ENCODE measurements at regions not wholly inside any gene's neighbourhood (a gene's known extent, or its start where the extent isn't known, plus 50 kb on each side); places are given as distances from the start of the nearest gene placed in this dataset.

- no peak for DNase-seq (ENCODE audit: low spot score in 2 of 2, unreplicated experiment in 2 of 2)
- Mint-ChIP-seq H3K4me3 (no peak overlapping the region), H3K27me3 (ENCODE audit: low read depth) (peaks cover 30% of the 10 kb centered on the region), H3K36me3 (no peaks in the 10 kb centered on the region), H3K27ac (no peak overlapping the region), H3K9me3 (peaks cover 24% of the 10 kb centered on the region), H3K4me1 (no peaks in the 10 kb centered on the region)
- no peak for TF ChIP-seq CTCF (IDR thresholded peaks at IDR 0.05; ENCODE audit: unreplicated experiment)
These were observed 435.4 kb downstream of the ZSWIM6 start for GRCh38 chr5:61767231-61768080.

GRCh38 chr5:61768692-61769281 is 436.7 kb downstream of the ZSWIM6 start:
- Mint-ChIP-seq H3K36me3 (no peaks in the 10 kb centered on the region), H3K27ac (no peak overlapping the region), H3K27me3 (ENCODE audit: low read depth) (peaks cover 39% of the 10 kb centered on the region), H3K9me3 (peaks cover 11% of the 10 kb centered on the region), H3K4me1 (no peaks in the 10 kb centered on the region), H3K4me3 (no peak overlapping the region)
- DNase-seq (ENCODE audit: low spot score in 2 of 2, unreplicated experiment in 2 of 2) = no peak
- TF ChIP-seq CTCF (IDR thresholded peaks at IDR 0.05; ENCODE audit: unreplicated experiment) = peak; percentile 49

- Mint-ChIP-seq H3K9me3 (no peaks in the 10 kb centered on the region), H3K27ac (no peak overlapping the region), H3K4me3 (no peak overlapping the region), H3K4me1 (peaks cover 11% of the 10 kb centered on the region), H3K36me3 (no peaks in the 10 kb centered on the region), H3K27me3 (ENCODE audit: low read depth) (peaks cover 46% of the 10 kb centered on the region)
- no peak for DNase-seq (ENCODE audit: low spot score in 2 of 2, unreplicated experiment in 2 of 2)
- TF ChIP-seq CTCF (IDR thresholded peaks at IDR 0.05; ENCODE audit: unreplicated experiment) = no peak
These were observed 439.0 kb downstream of the ZSWIM6 start for GRCh38 chr5:61771062-61771461.

- H3K9me3 Mint-ChIP-seq = no peaks in the 10 kb centered on the region
- no peak overlapping the region for H3K4me3 Mint-ChIP-seq
- no peak for DNase-seq (ENCODE audit: low spot score in 2 of 2, unreplicated experiment in 2 of 2)
- no peaks in the 10 kb centered on the region for H3K36me3 Mint-ChIP-seq
- TF ChIP-seq CTCF (IDR thresholded peaks at IDR 0.05; ENCODE audit: unreplicated experiment) = no peak
- peaks cover 48% of the 10 kb centered on the region for H3K27me3 Mint-ChIP-seq (ENCODE audit: low read depth)
- H3K27ac Mint-ChIP-seq = no peak overlapping the region
- H3K4me1 Mint-ChIP-seq = peaks cover 13% of the 10 kb centered on the region
These were observed 439.8 kb downstream of the ZSWIM6 start for GRCh38 chr5:61771808-61772207.

- DNase-seq (ENCODE audit: low spot score in 2 of 2, unreplicated experiment in 2 of 2) = no peak
- Mint-ChIP-seq H3K4me3 (no peak overlapping the region), H3K36me3 (no peaks in the 10 kb centered on the region), H3K4me1 (peaks cover 21% of the 10 kb centered on the region), H3K9me3 (no peaks in the 10 kb centered on the region), H3K27me3 (ENCODE audit: low read depth) (peaks cover 45% of the 10 kb centered on the region), H3K27ac (peak overlapping the region; percentile 55)
- TF ChIP-seq CTCF (IDR thresholded peaks at IDR 0.05; ENCODE audit: unreplicated experiment) = no peak
These were observed 443.8 kb downstream of the ZSWIM6 start for GRCh38 chr5:61775901-61776300.

Measured in mesothelial cell of epicardium (in vitro differentiated cells).